HG02642 (cell line): ENCODE measurements at regions not wholly inside any gene's neighbourhood (a gene's known extent, or its start where the extent isn't known, plus 50 kb on each side); places are given as distances from the start of the nearest gene placed in this dataset.

Source experiments
- ATAC-seq: cut with Tn5 transposase; IDR thresholded peaks from one replicate; pipeline ENCODE4 v1.9.1; 2021; ENCODE audit warnings: mild to moderate bottlenecking; ENCODE audit not compliant: unreplicated experiment, poor library complexity

DNA sequence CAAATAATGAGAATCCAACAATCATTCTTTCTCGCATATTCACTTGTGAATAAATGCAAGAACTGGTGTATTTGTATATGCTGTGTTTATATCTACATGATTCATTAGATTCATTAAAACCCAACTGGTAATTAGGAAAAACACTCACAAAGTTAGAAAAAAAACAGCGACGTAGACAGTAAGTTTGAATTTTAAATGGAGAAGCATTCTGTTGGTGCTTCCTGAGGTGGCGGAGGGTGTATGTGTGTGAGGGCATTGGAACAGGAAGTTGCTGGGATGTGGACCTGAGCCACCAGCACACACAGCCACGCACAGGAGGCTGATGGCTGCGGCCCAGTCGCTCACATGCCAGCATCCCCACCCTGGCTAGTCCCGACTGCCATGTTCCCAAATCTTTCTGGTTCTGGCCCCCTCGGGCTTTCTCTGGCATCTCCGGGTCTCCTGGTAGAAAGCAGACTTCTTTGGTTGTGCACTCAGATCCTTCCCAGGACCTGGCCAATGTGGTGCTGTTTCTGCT lies 121.6 kb upstream of the IRF2BP2 start:
- ATAC-seq: peak; percentile 34

DNA sequence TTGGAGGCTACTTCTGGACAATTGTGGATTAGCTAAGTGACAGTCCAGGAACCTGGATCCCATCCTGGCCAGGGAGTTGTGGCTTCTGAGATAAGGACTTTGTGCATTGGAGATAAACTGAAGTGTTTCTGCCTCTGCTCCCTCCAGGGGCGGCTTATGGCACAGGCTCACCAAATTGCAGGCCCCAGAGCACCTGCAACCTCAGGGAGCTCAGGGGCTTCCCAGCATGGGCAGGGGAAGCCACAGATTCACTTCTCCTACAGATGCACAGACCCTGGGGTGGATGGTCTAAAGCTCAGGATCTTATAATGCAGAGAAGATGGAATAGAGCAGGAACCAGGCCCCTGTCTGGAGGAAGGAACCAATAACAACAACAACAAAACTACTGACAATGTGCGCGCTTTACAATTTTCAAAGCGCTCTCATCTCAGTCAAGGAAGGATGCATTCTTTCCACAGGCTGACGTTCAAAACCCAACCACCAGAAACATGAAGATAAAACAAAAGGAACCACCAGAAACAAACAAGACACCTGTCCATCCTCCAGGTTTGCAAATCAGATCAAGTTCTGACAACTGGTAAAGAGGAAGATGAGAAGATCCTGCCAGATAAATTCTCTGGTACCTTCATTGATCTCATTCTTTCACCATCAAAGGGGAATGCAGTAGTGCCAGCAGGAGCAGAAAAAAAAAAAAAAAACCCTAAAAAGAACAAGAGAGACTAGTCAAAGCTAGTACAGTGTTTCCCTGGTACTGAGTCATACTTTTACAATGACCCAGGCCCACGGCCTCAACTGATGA lies 121.0 kb upstream of the IRF2BP2 start:
- ATAC-seq: peak; percentile 61

DNA sequence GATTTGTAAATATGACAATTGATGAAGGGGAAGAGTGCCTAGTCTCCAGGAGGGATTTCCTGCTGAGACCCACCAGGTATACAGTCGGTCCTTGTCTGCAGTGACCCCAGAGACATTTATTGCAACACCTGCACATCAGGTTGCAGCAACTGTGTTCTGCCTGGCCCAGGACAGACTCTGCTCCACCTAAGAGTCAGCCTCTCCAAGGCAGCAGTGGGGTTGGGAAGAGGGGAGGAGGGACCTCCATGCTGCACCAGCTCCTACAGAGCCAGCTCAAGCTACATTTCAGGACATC lies 120.4 kb upstream of the IRF2BP2 start:
- peak; percentile 5 for ATAC-seq

DNA sequence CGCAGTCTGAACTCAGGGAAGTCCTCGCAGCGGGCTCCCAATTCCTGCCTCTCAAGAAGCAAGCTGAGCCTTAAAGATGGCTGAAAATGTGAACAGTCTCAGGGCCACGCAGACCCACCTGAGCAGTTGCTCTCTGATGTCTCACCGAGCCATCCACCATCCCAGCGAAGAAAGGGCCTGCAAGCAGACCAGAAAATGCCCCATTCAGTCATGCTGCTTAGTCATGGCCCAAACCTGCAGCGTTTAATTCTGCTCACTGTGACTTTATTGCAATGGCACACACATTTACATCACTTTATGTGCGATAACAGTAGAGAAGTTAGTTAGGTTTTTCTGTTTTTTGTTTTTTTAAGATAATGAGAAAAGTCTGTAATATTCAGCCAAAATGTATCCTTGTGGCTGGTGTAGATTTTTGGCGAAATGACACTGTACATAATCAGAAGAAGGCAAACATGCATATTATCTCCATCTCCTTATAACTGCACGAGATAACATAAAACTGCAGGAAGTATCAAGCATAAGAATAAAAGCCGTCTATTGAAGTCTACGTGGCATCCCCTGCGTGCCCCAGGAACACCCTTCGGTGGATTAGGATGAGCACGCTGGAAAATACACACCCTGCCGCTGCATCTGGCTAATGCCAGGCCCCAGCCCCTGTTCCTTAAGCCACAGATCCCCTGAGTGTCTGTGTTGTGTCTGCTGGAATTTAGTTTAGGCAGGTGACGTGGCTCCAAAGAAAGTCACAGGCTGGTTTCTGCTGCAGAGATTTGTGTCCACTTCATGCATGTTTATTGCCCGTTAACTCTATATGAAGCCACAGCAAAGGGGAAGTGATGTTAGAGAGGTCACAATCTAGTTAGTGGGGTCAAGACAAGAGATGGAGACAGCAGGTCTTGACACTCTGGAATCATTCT lies 119.8 kb upstream of the IRF2BP2 start:
- no peak for ATAC-seq

DNA sequence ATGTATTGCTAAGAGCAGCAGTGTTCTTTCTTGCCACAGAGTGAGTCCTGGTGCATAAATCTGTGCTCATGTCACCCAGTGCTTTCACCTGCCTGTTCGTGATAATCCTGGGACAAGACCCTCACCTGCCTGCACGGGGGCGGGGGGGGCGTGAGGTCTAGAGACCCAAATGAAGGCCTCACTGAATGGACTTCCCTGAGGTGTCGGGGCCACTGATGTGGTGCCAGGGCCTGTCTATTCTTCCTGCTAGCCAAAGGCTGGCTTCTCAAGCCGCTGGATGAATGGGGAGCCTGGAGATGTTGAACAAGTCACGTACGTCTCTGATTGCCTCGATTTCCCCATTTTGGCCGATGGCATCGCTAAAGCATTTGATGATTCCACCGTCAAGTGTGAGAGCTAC lies 118.8 kb upstream of the IRF2BP2 start:
- ATAC-seq: no peak

DNA sequence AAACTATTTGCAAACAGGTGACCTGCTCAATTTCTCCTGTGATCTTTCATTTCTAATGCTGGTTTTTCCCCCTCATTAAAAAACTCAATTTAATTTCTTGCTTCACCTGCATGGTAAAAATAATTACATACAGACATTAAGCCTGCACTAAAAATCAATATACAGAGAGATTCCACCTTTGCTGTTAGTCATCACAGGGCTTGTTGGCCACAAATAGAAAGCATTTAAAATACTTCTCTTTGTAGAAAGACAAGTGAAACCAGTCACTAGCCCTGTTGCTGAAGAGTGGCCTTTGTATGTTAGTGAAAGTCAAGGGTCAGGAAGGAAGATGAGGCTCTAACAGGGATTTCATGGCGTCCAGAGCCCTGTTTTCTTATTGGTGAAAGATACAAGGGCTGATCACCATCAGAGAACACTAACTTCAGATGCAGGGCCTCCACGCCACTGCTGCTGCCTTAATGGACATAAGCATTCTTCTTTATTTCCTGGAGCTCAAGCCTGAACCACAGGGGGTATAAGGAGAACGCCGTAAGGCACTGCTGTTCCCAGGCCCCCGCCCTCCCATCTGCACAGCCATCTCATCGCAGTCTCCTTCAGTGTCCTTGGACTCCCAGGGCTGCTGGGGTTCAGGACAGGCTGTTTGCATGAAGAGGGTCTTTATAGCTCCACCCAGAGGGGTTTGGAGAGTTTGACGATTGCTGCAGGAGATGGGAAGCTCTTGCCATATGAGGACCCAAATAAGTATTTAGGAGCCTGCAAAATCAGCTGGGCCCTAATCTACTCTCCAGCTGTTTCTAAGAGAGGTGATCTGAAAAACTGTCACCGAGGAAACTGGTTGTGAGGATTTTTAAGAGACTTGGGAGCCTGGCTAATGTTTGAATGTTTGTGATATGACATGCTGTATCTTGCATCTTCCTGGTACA lies 117.3 kb upstream of the IRF2BP2 start:
- ATAC-seq: no peak

DNA sequence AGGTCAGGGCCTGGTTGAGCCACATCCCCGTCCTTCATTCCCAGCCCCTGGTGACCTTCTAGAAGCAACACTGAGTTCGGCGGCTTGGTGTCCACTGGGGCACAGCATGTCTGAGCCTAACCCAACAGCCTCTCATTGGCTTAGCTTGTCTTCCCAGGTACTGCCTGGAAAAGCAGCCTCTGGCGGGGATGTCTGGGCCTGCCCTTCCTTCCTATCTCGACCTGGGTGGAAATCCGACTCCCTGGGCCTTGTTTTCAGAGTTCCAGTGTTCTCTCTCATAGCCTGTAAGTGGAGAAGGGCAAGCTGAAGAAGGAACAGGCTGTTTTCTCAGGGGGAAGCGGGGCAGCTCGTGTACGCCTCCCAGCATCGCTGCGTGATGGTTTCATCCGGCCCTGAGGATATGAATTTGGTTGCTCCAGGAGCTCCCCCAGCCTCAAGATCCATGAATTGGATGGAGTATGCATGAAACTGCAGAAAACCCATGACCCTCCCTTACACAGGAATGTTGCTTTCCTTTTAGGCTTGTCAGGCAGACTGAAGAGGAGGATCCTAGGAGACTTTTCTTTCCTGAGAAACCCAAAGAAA lies 116.5 kb upstream of the IRF2BP2 start:
- ATAC-seq: no peak

DNA sequence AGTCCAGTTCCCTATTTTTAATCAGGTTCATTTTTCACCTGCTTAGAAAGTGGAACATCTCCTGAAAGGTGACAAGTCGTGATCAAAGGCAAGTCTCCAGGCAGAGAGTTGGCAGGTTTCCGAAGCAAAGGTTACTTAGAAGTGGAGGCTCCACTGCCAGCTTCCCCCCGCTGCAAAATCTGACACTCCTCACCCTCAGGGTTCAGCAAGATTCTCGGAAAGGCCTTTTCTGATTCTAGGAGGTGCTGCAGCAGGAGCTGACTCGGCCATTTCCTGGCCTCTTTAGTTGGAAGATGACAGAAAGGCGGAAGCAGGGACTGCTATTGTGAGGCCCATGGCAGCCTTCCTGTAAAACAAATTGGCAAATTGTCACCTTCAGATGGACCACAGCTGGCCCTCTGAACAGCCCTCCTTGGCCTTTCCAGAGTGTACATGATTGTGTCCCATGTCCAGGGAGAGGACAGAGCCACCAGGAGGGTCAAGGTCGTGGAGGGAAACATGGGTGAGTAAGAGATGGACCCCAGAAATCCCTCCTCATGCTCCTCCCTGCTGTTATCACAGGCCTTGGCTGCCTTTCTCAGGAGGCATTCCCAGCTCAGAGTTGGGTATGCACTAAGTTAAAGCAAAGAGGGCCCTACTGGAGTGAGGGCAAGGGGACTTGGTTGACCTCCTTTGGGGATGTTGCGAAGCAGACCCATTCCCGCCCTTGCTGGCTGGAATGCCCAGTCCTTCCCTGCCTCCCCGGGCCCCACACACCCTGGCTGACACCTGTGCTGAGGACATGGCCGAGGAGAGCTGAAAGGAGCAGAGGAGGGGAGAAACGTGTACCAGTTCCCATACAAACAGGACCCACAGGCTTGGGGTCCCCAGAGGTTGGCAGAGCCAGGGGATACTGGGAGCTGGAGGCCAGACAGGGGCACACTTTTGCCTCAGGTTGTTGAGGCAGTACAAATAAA lies 115.5 kb upstream of the IRF2BP2 start:
- ATAC-seq: no peak

DNA sequence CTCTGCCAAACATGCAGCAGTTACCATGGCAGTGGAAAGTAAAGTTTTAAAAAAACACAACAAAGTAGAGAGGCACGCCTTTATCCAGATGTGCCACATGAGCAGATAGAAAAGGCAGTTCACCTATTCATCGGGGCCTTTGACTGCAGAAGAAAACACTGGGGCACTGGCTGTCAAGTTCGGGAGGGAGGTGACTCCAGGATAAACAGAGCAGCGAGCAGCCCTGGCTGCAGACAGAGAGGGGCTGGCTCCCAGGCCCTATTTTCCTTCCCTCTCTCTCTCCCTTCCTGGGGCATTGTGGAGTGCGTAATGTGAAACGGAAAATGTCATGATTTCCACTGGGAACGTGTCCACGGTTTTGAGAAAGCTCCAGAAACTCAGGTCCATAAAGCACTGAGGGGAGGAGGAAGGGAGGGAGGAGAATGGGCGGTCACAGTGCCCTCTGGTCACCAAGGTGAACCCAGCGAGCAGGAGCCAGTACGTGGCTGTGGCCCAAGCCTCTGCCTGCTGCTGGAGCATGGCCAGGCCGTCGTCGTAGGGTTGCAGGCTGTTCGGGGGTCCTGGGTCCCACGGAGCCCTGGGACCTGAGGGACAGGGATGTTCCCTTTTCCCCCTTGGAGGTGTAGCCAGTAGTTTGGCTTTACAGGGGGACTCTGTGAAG lies 114.7 kb upstream of the IRF2BP2 start:
- ATAC-seq: no peak

DNA sequence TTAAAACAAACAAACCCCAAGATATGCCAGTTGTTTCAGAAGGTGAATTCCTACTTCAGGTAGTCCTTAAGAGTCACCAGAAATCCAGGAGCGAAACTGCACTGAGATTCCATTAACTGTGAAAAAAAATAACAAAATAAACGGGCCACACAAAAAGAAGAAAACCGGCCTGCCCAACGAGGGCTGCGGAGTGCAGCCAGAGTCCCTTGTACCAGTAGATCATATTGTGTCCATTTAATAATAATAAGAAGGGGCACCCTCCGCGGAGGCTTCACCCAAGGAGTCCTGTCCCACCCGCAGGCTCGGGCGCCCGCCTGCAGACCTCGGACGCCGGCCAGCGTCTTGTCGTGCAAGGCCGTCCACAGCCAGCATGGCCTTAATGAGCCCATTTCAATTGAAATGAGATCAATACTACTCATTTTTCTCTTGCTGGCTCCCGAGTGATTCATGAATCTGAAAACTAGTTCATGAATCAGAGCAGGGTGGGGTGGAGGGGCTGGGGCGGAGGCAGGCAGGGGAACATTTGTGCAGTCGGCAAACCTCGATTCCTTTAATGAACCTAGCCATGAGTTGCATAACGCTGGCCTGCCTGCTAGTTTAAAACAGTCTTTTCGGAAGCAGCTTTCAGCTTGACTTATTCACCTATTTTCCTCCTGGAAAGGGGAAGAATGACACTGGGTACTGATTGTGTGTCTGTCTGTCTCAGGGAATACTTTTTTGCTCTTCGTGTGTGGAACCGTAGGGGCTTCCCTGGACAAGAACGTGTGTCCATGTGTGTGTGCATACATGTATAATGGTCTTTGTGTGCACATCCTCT lies 113.1 kb upstream of the IRF2BP2 start:
- no peak for ATAC-seq

DNA sequence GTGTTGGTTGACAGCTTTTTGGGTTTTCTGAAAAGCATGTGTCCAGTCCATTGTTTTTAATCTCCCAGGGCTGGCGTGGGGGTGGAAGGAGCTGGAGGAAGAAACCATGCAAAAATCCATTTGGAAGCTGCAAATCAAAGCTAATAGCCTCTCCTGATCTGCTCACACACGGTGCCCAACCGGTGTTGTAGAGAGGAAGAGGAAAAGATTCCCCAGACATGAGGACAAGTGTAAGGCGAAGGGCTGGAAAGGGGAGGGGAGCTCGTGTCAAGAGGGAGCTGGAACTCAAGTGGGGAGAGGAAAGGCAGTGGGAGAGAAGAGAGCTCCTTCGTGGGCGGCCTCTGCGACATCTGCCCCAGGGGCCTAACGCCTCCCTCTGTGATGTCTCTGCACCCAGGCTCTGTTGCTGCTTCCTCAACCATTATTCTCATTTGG lies 112.3 kb upstream of the IRF2BP2 start:
- ATAC-seq: no peak

DNA sequence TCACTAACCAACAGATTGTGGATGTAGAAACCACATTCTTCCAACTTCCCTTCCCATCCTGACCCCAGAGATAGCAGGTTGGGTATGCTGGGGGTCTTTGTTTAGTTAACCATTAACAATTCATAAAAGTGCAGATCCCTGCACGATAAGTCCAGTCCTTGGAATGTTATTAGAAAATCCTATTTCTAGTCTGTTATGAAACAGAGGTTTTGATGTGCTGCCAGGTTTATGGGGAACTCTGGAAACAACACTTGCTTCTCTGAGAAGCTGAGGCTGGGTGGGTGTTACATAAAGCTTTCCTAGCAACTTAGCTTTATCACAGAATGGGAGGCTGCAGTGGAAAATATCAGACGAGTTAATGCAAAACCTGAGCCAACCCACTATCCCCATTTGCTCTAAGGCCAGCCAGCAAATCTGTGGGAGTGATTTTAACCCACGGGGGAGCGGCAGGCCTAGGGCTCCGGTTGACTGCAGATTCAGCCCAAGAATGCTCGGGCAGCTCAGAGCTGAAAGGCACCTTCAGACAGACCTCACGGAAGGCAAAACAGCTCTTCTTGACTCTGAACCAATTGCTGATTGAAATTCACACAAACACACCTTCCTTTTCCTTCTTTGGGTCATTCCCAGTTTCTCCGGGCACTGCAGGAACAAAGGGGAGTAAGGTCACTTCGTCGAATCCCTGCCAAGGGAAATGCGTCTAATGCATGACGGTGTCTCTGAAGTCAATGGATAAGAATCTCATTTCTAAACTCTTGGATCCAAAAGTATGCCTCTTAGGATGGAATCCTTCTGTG lies 111.7 kb upstream of the IRF2BP2 start:
- no peak for ATAC-seq

DNA sequence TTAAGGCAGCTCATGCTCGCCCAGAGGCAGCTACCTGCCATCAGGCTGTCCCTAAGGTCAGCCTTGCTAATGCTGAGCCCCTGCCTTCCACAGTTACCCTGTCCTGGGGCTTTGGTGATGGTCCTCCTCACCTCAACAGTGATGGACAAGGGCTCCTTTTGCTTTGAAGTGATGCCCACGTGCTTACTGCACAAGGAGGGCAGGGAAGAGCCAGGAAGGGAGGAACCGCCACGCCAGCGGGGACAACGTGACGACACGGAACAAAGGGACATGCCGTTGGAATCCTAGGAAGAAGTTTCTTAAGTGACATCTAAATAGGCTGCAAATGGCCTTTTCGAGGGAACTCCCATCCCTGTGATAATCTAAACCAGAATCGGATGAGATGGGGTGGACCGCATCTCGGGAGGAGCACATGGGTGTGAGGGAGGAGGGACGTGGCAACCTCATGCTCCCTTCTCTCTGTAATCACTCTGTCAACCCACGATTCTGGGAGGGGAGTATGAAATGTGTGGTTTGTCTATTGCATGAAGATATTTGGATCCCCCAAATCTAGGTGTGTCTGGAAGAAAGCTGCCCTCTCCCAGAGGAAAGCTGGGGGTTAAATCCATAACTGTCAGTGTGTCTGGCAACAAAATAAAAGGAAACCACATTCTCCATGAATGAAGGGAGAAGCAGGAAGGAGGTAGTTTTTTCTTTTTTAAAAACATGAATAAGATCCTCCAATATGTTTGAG lies 110.9 kb upstream of the IRF2BP2 start:
- ATAC-seq: no peak

DNA sequence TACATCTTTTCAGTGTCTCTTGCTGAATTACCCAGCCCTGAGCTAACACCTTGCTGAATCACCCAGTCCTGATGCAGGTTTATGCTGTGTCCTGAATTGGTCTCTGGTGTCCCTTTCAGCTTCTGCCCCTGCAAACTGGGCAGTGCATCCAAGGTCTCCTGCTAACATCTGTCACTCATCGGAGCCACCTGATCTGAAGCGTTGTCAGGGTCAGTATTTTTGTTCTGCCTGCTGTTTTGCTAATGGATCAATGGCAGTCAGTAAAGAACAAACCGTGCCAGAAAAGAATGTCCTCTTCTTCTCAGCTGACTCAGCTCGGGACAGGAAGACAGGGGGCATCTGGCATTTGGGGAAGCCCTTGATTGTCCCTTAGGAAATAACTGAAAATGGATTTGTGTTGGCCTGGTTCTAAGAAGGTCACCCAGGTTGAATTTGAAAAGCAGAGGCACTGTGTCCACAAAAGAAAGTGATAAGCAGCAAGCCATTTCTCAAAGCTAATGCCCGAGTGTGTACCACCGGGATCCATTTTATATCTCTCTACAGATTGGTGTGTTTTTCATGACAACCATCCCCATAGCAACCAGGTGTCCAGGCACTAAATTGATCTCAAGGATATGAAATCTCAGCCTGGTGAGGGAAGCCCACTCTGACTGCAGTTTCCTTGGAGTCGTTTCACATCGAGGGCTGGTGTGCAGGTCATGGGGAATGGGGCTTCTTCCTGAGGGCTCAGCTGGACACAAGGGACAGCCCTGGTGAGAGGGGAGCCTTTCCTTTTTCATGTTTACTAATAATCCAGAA lies 109.7 kb upstream of the IRF2BP2 start:
- no peak for ATAC-seq
